Suprapubic skin (tissue), 4 donors: ENCODE measurements at regions not wholly inside any gene's neighbourhood (a gene's known extent, or its start where the extent isn't known, plus 50 kb on each side); places are given as distances from the start of the nearest gene placed in this dataset.

Source experiments
- EP300 ChIP-seq: sonication (generic); formaldehyde crosslinking; IDR thresholded peaks from one replicate; pipeline ENCODE4 v1.6.1; 2017; ENCODE audit warnings: antibody characterized with exemption
- POLR2A ChIP-seq, 2 donors: fragments of 450-650 bp; IDR thresholded peaks; one replicate each; pipeline ENCODE4 v1.6.1; 2017; ENCODE audit warnings: antibody characterized with exemption in 2 of 2, mild to moderate bottlenecking in 2 of 2, moderate library complexity in 2 of 2
- POLR2AphosphoS5 ChIP-seq, 3 donors: sonication (generic); formaldehyde crosslinking; IDR thresholded peaks; one replicate each; pipeline ENCODE4 v1.6.1; 2017; ENCODE audit warnings: antibody characterized with exemption in 3 of 3
- TF ChIP-seq, protein P1 (sequence below), 2 donors: fragments of 200-600 bp in 1 of 2; fragments of 450-650 bp in 1 of 2; sonication (generic) in 1 of 2; IDR thresholded peaks; one replicate each; pipeline ENCODE4 v1.5.1; 2016 to 2019; ENCODE audit warnings: antibody characterized with exemption in 2 of 2, mild to moderate bottlenecking in 1 of 2, moderate library complexity in 1 of 2

GRCh38 chr5:57805170-57805569, 322.6 kb upstream of the ACTBL2 start:
- TF ChIP-seq, protein P1, sequence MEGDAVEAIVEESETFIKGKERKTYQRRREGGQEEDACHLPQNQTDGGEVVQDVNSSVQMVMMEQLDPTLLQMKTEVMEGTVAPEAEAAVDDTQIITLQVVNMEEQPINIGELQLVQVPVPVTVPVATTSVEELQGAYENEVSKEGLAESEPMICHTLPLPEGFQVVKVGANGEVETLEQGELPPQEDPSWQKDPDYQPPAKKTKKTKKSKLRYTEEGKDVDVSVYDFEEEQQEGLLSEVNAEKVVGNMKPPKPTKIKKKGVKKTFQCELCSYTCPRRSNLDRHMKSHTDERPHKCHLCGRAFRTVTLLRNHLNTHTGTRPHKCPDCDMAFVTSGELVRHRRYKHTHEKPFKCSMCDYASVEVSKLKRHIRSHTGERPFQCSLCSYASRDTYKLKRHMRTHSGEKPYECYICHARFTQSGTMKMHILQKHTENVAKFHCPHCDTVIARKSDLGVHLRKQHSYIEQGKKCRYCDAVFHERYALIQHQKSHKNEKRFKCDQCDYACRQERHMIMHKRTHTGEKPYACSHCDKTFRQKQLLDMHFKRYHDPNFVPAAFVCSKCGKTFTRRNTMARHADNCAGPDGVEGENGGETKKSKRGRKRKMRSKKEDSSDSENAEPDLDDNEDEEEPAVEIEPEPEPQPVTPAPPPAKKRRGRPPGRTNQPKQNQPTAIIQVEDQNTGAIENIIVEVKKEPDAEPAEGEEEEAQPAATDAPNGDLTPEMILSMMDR (IDR thresholded peaks at IDR 0.05): no peak
- TF ChIP-seq POLR2A (IDR thresholded peaks at IDR 0.05): no peak
- no peak for TF ChIP-seq EP300
- TF ChIP-seq POLR2AphosphoS5 (IDR thresholded peaks at IDR 0.05): no peak
